ENCODE measurements at regions not wholly inside any gene's neighbourhood (a gene's known extent, or its start where the extent isn't known, plus 50 kb on each side); places are given as distances from the start of the nearest gene placed in this dataset.

- TF ChIP-seq CTCF (IDR thresholded peaks at IDR 0.05) (no peak), POLR2A (IDR thresholded peaks at IDR 0.05) (no peak)
Measured at GRCh38 chr13:112182846-112183531, 116.0 kb downstream of the SOX1 start.
